ENCODE measurements at regions not wholly inside any gene's neighbourhood (a gene's known extent, or its start where the extent isn't known, plus 50 kb on each side); places are given as distances from the start of the nearest gene placed in this dataset.

- TF ChIP-seq CTCF (IDR thresholded peaks at IDR 0.05) (no peak), EP300 (IDR thresholded peaks at IDR 0.05) (no peak), POLR2A (IDR thresholded peaks at IDR 0.05) (no peak)
- Histone ChIP-seq H3K27me3 (no peaks in the 10 kb centered on the region), H3K4me3 (no peak overlapping the region), H3K4me1 (no peaks in the 10 kb centered on the region), H3K27ac (no peak overlapping the region), H3K36me3 (no peaks in the 10 kb centered on the region), H3K9me3 (no peaks in the 10 kb centered on the region)
- 63% methylated on average over 3 of the region's 5 CpGs; no CpG with 5 or more reads in 1 of the 2 donors for WGBS, 2 donors
- DNase-seq (ENCODE audit: low spot score in 2 of 2) = no peak
Measured at GRCh38 chrX:147405764-147406163, 506.0 kb upstream of the FMR1 start.

GRCh38 chrX:147403040-147403439 lies 508.7 kb upstream of the FMR1 start:
- Histone ChIP-seq H3K36me3 (no peaks in the 10 kb centered on the region), H3K4me3 (no peak overlapping the region), H3K9me3 (no peaks in the 10 kb centered on the region), H3K4me1 (no peaks in the 10 kb centered on the region), H3K27ac (no peak overlapping the region), H3K27me3 (no peaks in the 10 kb centered on the region)
- TF ChIP-seq EP300 (IDR thresholded peaks at IDR 0.05) (no peak), POLR2A (IDR thresholded peaks at IDR 0.05) (no peak), CTCF (IDR thresholded peaks at IDR 0.05) (no peak)
- WGBS, 2 donors = 50 to 69% methylated on average over 1 of the region's 1 CpG
- no peak for DNase-seq (ENCODE audit: low spot score in 2 of 2)

- Histone ChIP-seq H3K27ac (no peak overlapping the region), H3K4me1 (no peaks in the 10 kb centered on the region), H3K36me3 (no peaks in the 10 kb centered on the region), H3K4me3 (no peak overlapping the region), H3K27me3 (no peaks in the 10 kb centered on the region), H3K9me3 (no peaks in the 10 kb centered on the region)
- no peak for DNase-seq (ENCODE audit: low spot score in 2 of 2)
- 49 to 57% methylated on average over 5 of the region's 5 CpGs for WGBS, 2 donors
- TF ChIP-seq EP300 (IDR thresholded peaks at IDR 0.05) = no peak
- TF ChIP-seq POLR2A (IDR thresholded peaks at IDR 0.05) = no peak
Measured at GRCh38 chrX:147378767-147379166, 533.0 kb upstream of the FMR1 start.

GRCh38 chrX:147377728-147378127 lies 534.0 kb upstream of the FMR1 start:
- no peak for DNase-seq (ENCODE audit: low spot score in 2 of 2)
- H3K27me3 ChIP-seq = no peaks in the 10 kb centered on the region
- no peaks in the 10 kb centered on the region for H3K4me1 ChIP-seq
- no peak overlapping the region for H3K27ac ChIP-seq
- TF ChIP-seq CTCF (IDR thresholded peaks at IDR 0.05) (no peak), POLR2A (IDR thresholded peaks at IDR 0.05) (no peak), EP300 (IDR thresholded peaks at IDR 0.05) (no peak)
- 33 to 57% methylated on average over 1 of the region's 1 CpG for WGBS, 2 donors
- H3K4me3 ChIP-seq = no peak overlapping the region
- H3K36me3 ChIP-seq = no peaks in the 10 kb centered on the region
- H3K9me3 ChIP-seq = no peaks in the 10 kb centered on the region

GRCh38 chrX:147376601-147377422 lies 534.9 kb upstream of the FMR1 start:
- no peak for DNase-seq (ENCODE audit: low spot score in 2 of 2)
- Histone ChIP-seq H3K27ac (no peak overlapping the region), H3K36me3 (no peaks in the 10 kb centered on the region), H3K4me1 (no peaks in the 10 kb centered on the region), H3K4me3 (no peak overlapping the region), H3K9me3 (no peaks in the 10 kb centered on the region), H3K27me3 (no peaks in the 10 kb centered on the region)
- TF ChIP-seq EP300 (IDR thresholded peaks at IDR 0.05) (no peak), POLR2A (IDR thresholded peaks at IDR 0.05) (no peak), CTCF (IDR thresholded peaks at IDR 0.05) (no peak)
- WGBS, 2 donors = 53 to 58% methylated on average over 5 to 8 of the region's 9 CpGs
